Endothelial cell of umbilical vein (primary cell): ENCODE measurements at regions not wholly inside any gene's neighbourhood (a gene's known extent, or its start where the extent isn't known, plus 50 kb on each side); places are given as distances from the start of the nearest gene placed in this dataset.
"Not testable (repeated sequence)": the region's sequence is repeated elsewhere in the genome, so short reads cannot be mapped to it uniquely, and the experiment has no call there.

ENCODE experiments used
- CTCF ChIP-seq, 2 donors: IDR thresholded peaks; 1 replicate in 1 of 2; 2 replicates in 1 of 2; pipeline ENCODE4 v1.5.1; 2011; ENCODE audit warnings: low read length in 2 of 2, mild to moderate bottlenecking in 2 of 2, moderate library complexity in 2 of 2, control low read depth in 1 of 2, inconsistent platforms in 1 of 2, low read depth in 1 of 2; ENCODE audit not compliant: insufficient read depth in 1 of 2; ENCODE audit errors: extremely low read depth in 1 of 2
- EZH2 ChIP-seq: IDR thresholded peaks from 2 replicates; pipeline ENCODE4 v1.6.1; 2012; ENCODE audit warnings: borderline replicate concordance, low read depth, mild to moderate bottlenecking, moderate library complexity, low read length, inconsistent platforms; ENCODE audit not compliant: severe bottlenecking
- MYC ChIP-seq: IDR thresholded peaks from one replicate; pipeline ENCODE4 v1.6.1; 2011; ENCODE audit warnings: mild to moderate bottlenecking, low read depth, low read length
- POLR2A ChIP-seq: IDR thresholded peaks from 2 replicates; pipeline ENCODE4 v1.6.1; 2012; ENCODE audit warnings: low read depth, mild to moderate bottlenecking, control low read depth, low read length
- TF ChIP-seq, protein P1 (sequence below): IDR thresholded peaks from 2 replicates; pipeline ENCODE4 v1.6.1; 2011; ENCODE audit not compliant: insufficient read depth, insufficient read length

DNA sequence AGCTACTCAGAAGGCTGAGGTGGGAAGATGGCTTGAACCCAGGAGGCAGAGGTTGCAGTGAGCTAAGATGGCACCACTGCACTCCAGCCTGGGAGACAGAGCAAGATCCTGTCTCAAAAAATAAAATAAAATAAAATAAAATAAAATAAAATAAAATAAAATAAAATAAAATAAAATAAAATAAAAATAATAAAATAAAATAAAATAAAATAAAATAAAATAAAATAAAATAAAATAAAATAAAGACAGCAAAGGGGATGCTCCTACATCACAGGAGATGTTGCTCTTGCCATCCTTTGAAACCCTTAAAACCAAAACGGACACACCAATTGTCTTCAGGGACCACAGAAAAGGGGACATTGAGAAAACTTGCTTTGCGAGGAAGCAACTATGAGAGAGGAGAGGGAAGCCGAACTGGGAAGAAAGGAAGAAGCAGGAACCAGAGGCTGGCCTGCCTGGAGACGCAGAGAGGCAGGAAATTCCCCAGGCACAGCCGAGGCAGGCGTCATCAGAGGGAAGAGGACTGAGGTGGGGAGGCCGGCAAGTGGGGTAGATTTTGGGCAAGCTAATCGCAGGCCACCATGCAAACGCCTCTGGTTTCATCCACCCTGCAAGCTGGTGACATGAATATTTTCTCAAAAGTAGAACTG, 66.7 kb upstream of the USP9X start:
- not testable (repeated sequence) for TF ChIP-seq EZH2; CTCF (IDR thresholded peaks at IDR 0.05; ENCODE audit: extremely low read depth in 1 of 2, insufficient read depth in 1 of 2, low read depth in 1 of 2, low read length in 2 of 2); POLR2A; MYC
- TF ChIP-seq, protein P1, sequence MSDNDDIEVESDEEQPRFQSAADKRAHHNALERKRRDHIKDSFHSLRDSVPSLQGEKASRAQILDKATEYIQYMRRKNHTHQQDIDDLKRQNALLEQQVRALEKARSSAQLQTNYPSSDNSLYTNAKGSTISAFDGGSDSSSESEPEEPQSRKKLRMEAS, result not testable (repeated sequence)
